GM13976 (cell line): ENCODE measurements at regions not wholly inside any gene's neighbourhood (a gene's known extent, or its start where the extent isn't known, plus 50 kb on each side); places are given as distances from the start of the nearest gene placed in this dataset.

Experiments used
- DNase-seq: peaks from one replicate; pipeline ENCODE4 v3.0.0; 2012; ENCODE audit warnings: low spot score
- CTCF ChIP-seq: IDR thresholded peaks from 2 replicates; pipeline ENCODE4 v1.5.1; 2012; ENCODE audit warnings: borderline replicate concordance, mild to moderate bottlenecking; ENCODE audit not compliant: insufficient read depth; ENCODE audit errors: extremely low read depth, missing control alignments, control extremely low read depth
- in situ Hi-C: fragments of 300-500 bp; cut with MboI; formaldehyde crosslinking; loops from one replicate; pipeline ENCODE4 v1.12.0; 2022; ENCODE audit warnings: low sequenced_read_pairs, mixed read lengths, inconsistent platforms; ENCODE audit not compliant: unreplicated experiment

- in situ Hi-C loops = no loop called here
- DNase-seq = no peak
- no peak for TF ChIP-seq CTCF
Measured at GRCh38 chr16:86045591-86045971, 146.6 kb downstream of the IRF8 start.

- DNase-seq = no peak
- in situ Hi-C loops = no loop called here
- TF ChIP-seq CTCF = no peak
Measured at GRCh38 chr16:86046026-86046425, 147.1 kb downstream of the IRF8 start.

GRCh38 chr16:86046667-86047270, 147.8 kb downstream of the IRF8 start:
- in situ Hi-C loops = no loop called here
- no peak for DNase-seq
- TF ChIP-seq CTCF = no peak

GRCh38 chr16:86048221-86048620, 149.3 kb downstream of the IRF8 start:
- in situ Hi-C loops = no loop called here
- TF ChIP-seq CTCF = no peak
- DNase-seq = no peak

- no peak for TF ChIP-seq CTCF
- in situ Hi-C loops = no loop called here
- DNase-seq = no peak
Measured at GRCh38 chr16:86048882-86049585, 150.1 kb downstream of the IRF8 start.

GRCh38 chr16:86049641-86050040, 150.7 kb downstream of the IRF8 start:
- in situ Hi-C loops = no loop called here
- TF ChIP-seq CTCF = no peak
- no peak for DNase-seq
